ENCODE measurements at regions not wholly inside any gene's neighbourhood (a gene's known extent, or its start where the extent isn't known, plus 50 kb on each side); places are given as distances from the start of the nearest gene placed in this dataset.

- Mint-ChIP-seq H3K27me3 (ENCODE audit: insufficient read depth, low read depth, poor library complexity) (peaks cover 4% of the 10 kb centered on the region), H3K27ac (no peak overlapping the region), H3K36me3 (ENCODE audit: low read depth) (no peaks in the 10 kb centered on the region; the same call in 2 of the 3 replicates), H3K9me3 (peaks cover 7% of the 10 kb centered on the region; the same call in 1 of the 3 replicates), H3K4me1 (peaks cover 7% of the 10 kb centered on the region), H3K4me3 (no peak overlapping the region)
- Histone ChIP-seq H2AFZ (no peak overlapping the region), H3K27me3 (ENCODE audit: insufficient read depth) (no peaks in the 10 kb centered on the region), H3K9me2 (ENCODE audit: insufficient read depth) (no peaks in the 10 kb centered on the region), H3K4me1 (ENCODE audit: insufficient read depth) (peaks cover 7% of the 10 kb centered on the region), H3K27ac (ENCODE audit: low read depth) (no peak overlapping the region), H4K20me1 (replicated peaks; ENCODE audit: insufficient read depth) (no peaks in the 10 kb centered on the region), H3K79me2 (replicated peaks; ENCODE audit: insufficient read depth) (no peaks in the 10 kb centered on the region), H3K36me3 (ENCODE audit: insufficient read depth) (no peaks in the 10 kb centered on the region), H3K4me2 (no peak overlapping the region), H3K4me3 (no peak overlapping the region), H3F3A (replicated peaks; ENCODE audit: low read depth) (no peaks in the 10 kb centered on the region)
- DNase-seq (ENCODE audit: low spot score) = no peak
- no peak for ATAC-seq
- TF ChIP-seq EZH2 (IDR thresholded peaks at IDR 0.05; ENCODE audit: low read depth, unreplicated experiment) = no peak
- TF ChIP-seq JUNB (IDR thresholded peaks at IDR 0.05; ENCODE audit: unreplicated experiment) = no peak
- TF ChIP-seq ZNF331 (CRISPR knock-in tag; IDR thresholded peaks at IDR 0.05; ENCODE audit: low read depth) = no peak
- no peak for TF ChIP-seq ZNF114 (CRISPR knock-in tag; IDR thresholded peaks at IDR 0.05)
- TF ChIP-seq EZH2phosphoT487 (IDR thresholded peaks at IDR 0.05; ENCODE audit: unreplicated experiment) = no peak
- TF ChIP-seq ETS1 (IDR thresholded peaks at IDR 0.05) = no peak
- TF ChIP-seq POLR2AphosphoS5 (IDR thresholded peaks at IDR 0.05; ENCODE audit: low read depth) = no peak
- no peak for TF ChIP-seq CREB1 (CRISPR knock-in tag; IDR thresholded peaks at IDR 0.05; ENCODE audit: low read depth)
- TF ChIP-seq NANOG (IDR thresholded peaks at IDR 0.05; ENCODE audit: borderline replicate concordance) = no peak
- no peak for TF ChIP-seq CTCF (conservative IDR thresholded peaks at IDR 0.05; ENCODE audit: low read depth in 2 of 2)
- no peak for TF ChIP-seq STAT1 (IDR thresholded peaks at IDR 0.05; ENCODE audit: unreplicated experiment)
- no peak for TF ChIP-seq REST (IDR thresholded peaks at IDR 0.05; ENCODE audit: unreplicated experiment)
- TF ChIP-seq ZNF462 (CRISPR knock-in tag; IDR thresholded peaks at IDR 0.05) = no peak
Observed at GRCh38 chr5:14003936-14004335, 59.4 kb upstream of the DNAH5 start.
